Mononuclear cell (primary cell): ENCODE measurements at regions not wholly inside any gene's neighbourhood (a gene's known extent, or its start where the extent isn't known, plus 50 kb on each side); places are given as distances from the start of the nearest gene placed in this dataset.

Experiments used
- H3K27me3 ChIP-seq: 2 replicates; pipeline ENCODE4 v1.6.0; 2011; ENCODE audit warnings: low read length, control low read depth; ENCODE audit not compliant: insufficient read depth
- H3K4me1 ChIP-seq: 2 replicates; pipeline ENCODE4 v1.5.1; 2011; ENCODE audit warnings: mild to moderate bottlenecking, low read length, control low read depth; ENCODE audit not compliant: insufficient read depth
- H3K4me3 ChIP-seq: 2 replicates; pipeline ENCODE4 v1.5.1; 2011; ENCODE audit warnings: mild to moderate bottlenecking, low read length, moderate library complexity
- H3K9me3 ChIP-seq: 2 replicates; pipeline ENCODE4 v1.5.1; 2011; ENCODE audit warnings: low read depth, mild to moderate bottlenecking, control low read depth, low read length

GRCh38 chr6:4401408-4402368 is 266.3 kb upstream of the ECI2 start:
- no peak overlapping the region for H3K4me3 ChIP-seq
- no peaks in the 10 kb centered on the region for H3K27me3 ChIP-seq
- no peaks in the 10 kb centered on the region for H3K9me3 ChIP-seq
- H3K4me1 ChIP-seq = peaks cover 2% of the 10 kb centered on the region

- Histone ChIP-seq H3K27me3 (no peaks in the 10 kb centered on the region), H3K4me3 (no peak overlapping the region), H3K4me1 (no peaks in the 10 kb centered on the region), H3K9me3 (no peaks in the 10 kb centered on the region)
These were observed 264.3 kb upstream of the ECI2 start for GRCh38 chr6:4399656-4400055.

- H3K9me3 ChIP-seq = no peaks in the 10 kb centered on the region
- no peak overlapping the region for H3K4me3 ChIP-seq
- H3K27me3 ChIP-seq = no peaks in the 10 kb centered on the region
- H3K4me1 ChIP-seq = no peaks in the 10 kb centered on the region
These were observed 263.4 kb upstream of the ECI2 start for GRCh38 chr6:4398791-4399190.

GRCh38 chr6:4397307-4397706 is 261.9 kb upstream of the ECI2 start:
- no peaks in the 10 kb centered on the region for H3K27me3 ChIP-seq
- no peaks in the 10 kb centered on the region for H3K9me3 ChIP-seq
- H3K4me1 ChIP-seq = no peaks in the 10 kb centered on the region
- no peak overlapping the region for H3K4me3 ChIP-seq

- Histone ChIP-seq H3K27me3 (no peaks in the 10 kb centered on the region), H3K4me3 (no peak overlapping the region), H3K4me1 (no peaks in the 10 kb centered on the region), H3K9me3 (no peaks in the 10 kb centered on the region)
These were observed 260.7 kb upstream of the ECI2 start for GRCh38 chr6:4396044-4396443.

- no peaks in the 10 kb centered on the region for H3K4me1 ChIP-seq
- no peaks in the 10 kb centered on the region for H3K9me3 ChIP-seq
- no peaks in the 10 kb centered on the region for H3K27me3 ChIP-seq
- no peak overlapping the region for H3K4me3 ChIP-seq
These were observed 260.0 kb upstream of the ECI2 start for GRCh38 chr6:4395386-4395785.

- H3K4me1 ChIP-seq = no peaks in the 10 kb centered on the region
- no peaks in the 10 kb centered on the region for H3K27me3 ChIP-seq
- no peak overlapping the region for H3K4me3 ChIP-seq
- H3K9me3 ChIP-seq = no peaks in the 10 kb centered on the region
These were observed 259.4 kb upstream of the ECI2 start for GRCh38 chr6:4394786-4395185.

GRCh38 chr6:4388675-4389074 is 253.3 kb upstream of the ECI2 start:
- Histone ChIP-seq H3K9me3 (peaks cover 8% of the 10 kb centered on the region), H3K27me3 (no peaks in the 10 kb centered on the region), H3K4me3 (no peak overlapping the region)

GRCh38 chr6:4384656-4385055 is 249.3 kb upstream of the ECI2 start:
- H3K4me1 ChIP-seq = no peaks in the 10 kb centered on the region
- H3K4me3 ChIP-seq = no peak overlapping the region
- H3K9me3 ChIP-seq = peaks cover 18% of the 10 kb centered on the region
- no peaks in the 10 kb centered on the region for H3K27me3 ChIP-seq

More at GRCh38 chr6:4388675-4389074, 253.3 kb upstream of the ECI2 start:
- H3K4me1 ChIP-seq = no peaks in the 10 kb centered on the region

- Histone ChIP-seq H3K4me1 (no peaks in the 10 kb centered on the region), H3K9me3 (peaks cover 18% of the 10 kb centered on the region), H3K27me3 (no peaks in the 10 kb centered on the region), H3K4me3 (no peak overlapping the region)
These were observed 248.7 kb upstream of the ECI2 start for GRCh38 chr6:4383910-4384638.

GRCh38 chr6:4382362-4382853 is 247.0 kb upstream of the ECI2 start:
- H3K4me3 ChIP-seq = no peak overlapping the region
- no peaks in the 10 kb centered on the region for H3K27me3 ChIP-seq
- H3K4me1 ChIP-seq = no peaks in the 10 kb centered on the region
- peaks cover 18% of the 10 kb centered on the region for H3K9me3 ChIP-seq

- H3K9me3 ChIP-seq = peaks cover 18% of the 10 kb centered on the region
These were observed 246.0 kb upstream of the ECI2 start for GRCh38 chr6:4381381-4381780.

GRCh38 chr6:4380881-4381281 is 245.5 kb upstream of the ECI2 start:
- Histone ChIP-seq H3K4me3 (no peak overlapping the region), H3K27me3 (no peaks in the 10 kb centered on the region), H3K4me1 (no peaks in the 10 kb centered on the region), H3K9me3 (peaks cover 18% of the 10 kb centered on the region)

More at GRCh38 chr6:4381381-4381780, 246.0 kb upstream of the ECI2 start:
- H3K4me1 ChIP-seq = no peaks in the 10 kb centered on the region
- H3K27me3 ChIP-seq = no peaks in the 10 kb centered on the region
- H3K4me3 ChIP-seq = no peak overlapping the region

- no peaks in the 10 kb centered on the region for H3K4me1 ChIP-seq
- no peaks in the 10 kb centered on the region for H3K27me3 ChIP-seq
- no peak overlapping the region for H3K4me3 ChIP-seq
- H3K9me3 ChIP-seq = peaks cover 18% of the 10 kb centered on the region
These were observed 244.6 kb upstream of the ECI2 start for GRCh38 chr6:4379958-4380357.

- no peaks in the 10 kb centered on the region for H3K27me3 ChIP-seq
- no peak overlapping the region for H3K4me3 ChIP-seq
- H3K9me3 ChIP-seq = peaks cover 8% of the 10 kb centered on the region
- no peaks in the 10 kb centered on the region for H3K4me1 ChIP-seq
These were observed 243.1 kb upstream of the ECI2 start for GRCh38 chr6:4378319-4378996.
